ENCODE measurements at regions not wholly inside any gene's neighbourhood (a gene's known extent, or its start where the extent isn't known, plus 50 kb on each side); places are given as distances from the start of the nearest gene placed in this dataset.

- H3K9me3 ChIP-seq (ENCODE audit: control insufficient read depth, insufficient read depth, low read length) = peaks cover 2% of the 10 kb centered on the region
- no peaks in the 10 kb centered on the region for H3K36me3 ChIP-seq (ENCODE audit: control insufficient read depth, insufficient read depth, low read length)
- no peaks in the 10 kb centered on the region for H3K4me1 ChIP-seq (ENCODE audit: control insufficient read depth, insufficient read depth, low read length)
- H3K27ac Mint-ChIP-seq = no peak overlapping the region
- WGBS (ENCODE audit: insufficient coverage) = no CpG with 5 or more reads among the region's 2 CpGs
- H3K4me3 Mint-ChIP-seq = no peak overlapping the region
- TF ChIP-seq CTCF (IDR thresholded peaks at IDR 0.05) = no peak
- H3K4me3 ChIP-seq (ENCODE audit: low read length) = no peak overlapping the region
- no peaks in the 10 kb centered on the region for H3K36me3 Mint-ChIP-seq
- no peak for DNase-seq
- intact Hi-C loops (cut with micrococcal nuclease) = no loop called here
- ATAC-seq = no peak
- no peaks in the 10 kb centered on the region for H3K27me3 ChIP-seq (ENCODE audit: control insufficient read depth, insufficient read depth, low read length)
- H3K27me3 Mint-ChIP-seq (ENCODE audit: low read depth in 2 of 2) = no peaks in the 10 kb centered on the region
- no peaks in the 10 kb centered on the region for H3K4me1 Mint-ChIP-seq
- H3K27ac ChIP-seq (ENCODE audit: low read length) = no peak overlapping the region
- H3K9me3 Mint-ChIP-seq = peaks cover 6% of the 10 kb centered on the region in 2 donors
Measured at GRCh38 chr12:84596266-84596665, 316.3 kb downstream of the SLC6A15 start.

- Mint-ChIP-seq H3K27ac (no peak overlapping the region), H3K4me3 (no peak overlapping the region), H3K36me3 (no peaks in the 10 kb centered on the region), H3K9me3 (peaks cover 7 to 9% of the 10 kb centered on the region in 2 donors), H3K4me1 (no peaks in the 10 kb centered on the region), H3K27me3 (ENCODE audit: low read depth in 2 of 2) (no peaks in the 10 kb centered on the region)
- Histone ChIP-seq H3K36me3 (ENCODE audit: control insufficient read depth, insufficient read depth, low read length) (no peaks in the 10 kb centered on the region), H3K4me3 (ENCODE audit: low read length) (no peak overlapping the region), H3K27me3 (ENCODE audit: control insufficient read depth, insufficient read depth, low read length) (no peaks in the 10 kb centered on the region), H3K4me1 (ENCODE audit: control insufficient read depth, insufficient read depth, low read length) (no peaks in the 10 kb centered on the region), H3K9me3 (ENCODE audit: control insufficient read depth, insufficient read depth, low read length) (peaks cover 2% of the 10 kb centered on the region), H3K27ac (ENCODE audit: low read length) (no peak overlapping the region)
- intact Hi-C loops (cut with micrococcal nuclease) = no loop called here
- no peak for TF ChIP-seq CTCF (IDR thresholded peaks at IDR 0.05)
- DNase-seq = no peak
- no peak for ATAC-seq
- WGBS (ENCODE audit: insufficient coverage) = 69% methylated on average over 4 of the region's 6 CpGs
Measured at GRCh38 chr12:84594157-84594556, 318.4 kb downstream of the SLC6A15 start.

- no peak overlapping the region for H3K4me3 ChIP-seq (ENCODE audit: low read length)
- H3K4me1 ChIP-seq (ENCODE audit: control insufficient read depth, insufficient read depth, low read length) = no peaks in the 10 kb centered on the region
- ATAC-seq (no peak), DNase-seq (no peak)
- no peak for TF ChIP-seq CTCF (IDR thresholded peaks at IDR 0.05)
- no peaks in the 10 kb centered on the region for H3K9me3 ChIP-seq (ENCODE audit: control insufficient read depth, insufficient read depth, low read length)
- H3K36me3 ChIP-seq (ENCODE audit: control insufficient read depth, insufficient read depth, low read length) = no peaks in the 10 kb centered on the region
- no peaks in the 10 kb centered on the region for H3K27me3 ChIP-seq (ENCODE audit: control insufficient read depth, insufficient read depth, low read length)
- 68% methylated on average over 5 of the region's 5 CpGs for WGBS (ENCODE audit: insufficient coverage)
- H3K27me3 Mint-ChIP-seq (ENCODE audit: low read depth in 2 of 2) = no peaks in the 10 kb centered on the region
- H3K4me3 Mint-ChIP-seq = no peak overlapping the region
- H3K27ac ChIP-seq (ENCODE audit: low read length) = no peak overlapping the region
- intact Hi-C loops (cut with micrococcal nuclease) = no loop called here
- H3K4me1 Mint-ChIP-seq = no peaks in the 10 kb centered on the region
- no peaks in the 10 kb centered on the region for H3K36me3 Mint-ChIP-seq
- H3K27ac Mint-ChIP-seq = no peak overlapping the region
- peaks cover 16 to 19% of the 10 kb centered on the region in 2 donors for H3K9me3 Mint-ChIP-seq
Measured at GRCh38 chr12:84585776-84586395, 326.7 kb downstream of the SLC6A15 start.

- H3K4me1 Mint-ChIP-seq = no peaks in the 10 kb centered on the region
- H3K27ac Mint-ChIP-seq = no peak overlapping the region
- H3K27me3 Mint-ChIP-seq (ENCODE audit: low read depth in 2 of 2) = no peaks in the 10 kb centered on the region
- no peak for TF ChIP-seq CTCF (IDR thresholded peaks at IDR 0.05)
- H3K27ac ChIP-seq (ENCODE audit: low read length) = no peak overlapping the region
- peaks cover 4% of the 10 kb centered on the region for H3K9me3 ChIP-seq (ENCODE audit: control insufficient read depth, insufficient read depth, low read length)
- peaks cover 10 to 13% of the 10 kb centered on the region in 2 donors for H3K9me3 Mint-ChIP-seq
- 62% methylated on average over 3 of the region's 3 CpGs for WGBS (ENCODE audit: insufficient coverage)
- H3K4me1 ChIP-seq (ENCODE audit: control insufficient read depth, insufficient read depth, low read length) = no peaks in the 10 kb centered on the region
- H3K27me3 ChIP-seq (ENCODE audit: control insufficient read depth, insufficient read depth, low read length) = no peaks in the 10 kb centered on the region
- intact Hi-C loops (cut with micrococcal nuclease) = no loop called here
- no peak overlapping the region for H3K4me3 ChIP-seq (ENCODE audit: low read length)
- no peaks in the 10 kb centered on the region for H3K36me3 ChIP-seq (ENCODE audit: control insufficient read depth, insufficient read depth, low read length)
- DNase-seq = no peak
- peaks cover 12% of the 10 kb centered on the region for H3K36me3 Mint-ChIP-seq
- ATAC-seq = no peak
- H3K4me3 Mint-ChIP-seq = no peak overlapping the region
Measured at GRCh38 chr12:84572196-84572595, 340.4 kb downstream of the SLC6A15 start.

All from natural killer cell (primary cell).